ENCODE measurements at regions not wholly inside any gene's neighbourhood (a gene's known extent, or its start where the extent isn't known, plus 50 kb on each side); places are given as distances from the start of the nearest gene placed in this dataset.

DNA sequence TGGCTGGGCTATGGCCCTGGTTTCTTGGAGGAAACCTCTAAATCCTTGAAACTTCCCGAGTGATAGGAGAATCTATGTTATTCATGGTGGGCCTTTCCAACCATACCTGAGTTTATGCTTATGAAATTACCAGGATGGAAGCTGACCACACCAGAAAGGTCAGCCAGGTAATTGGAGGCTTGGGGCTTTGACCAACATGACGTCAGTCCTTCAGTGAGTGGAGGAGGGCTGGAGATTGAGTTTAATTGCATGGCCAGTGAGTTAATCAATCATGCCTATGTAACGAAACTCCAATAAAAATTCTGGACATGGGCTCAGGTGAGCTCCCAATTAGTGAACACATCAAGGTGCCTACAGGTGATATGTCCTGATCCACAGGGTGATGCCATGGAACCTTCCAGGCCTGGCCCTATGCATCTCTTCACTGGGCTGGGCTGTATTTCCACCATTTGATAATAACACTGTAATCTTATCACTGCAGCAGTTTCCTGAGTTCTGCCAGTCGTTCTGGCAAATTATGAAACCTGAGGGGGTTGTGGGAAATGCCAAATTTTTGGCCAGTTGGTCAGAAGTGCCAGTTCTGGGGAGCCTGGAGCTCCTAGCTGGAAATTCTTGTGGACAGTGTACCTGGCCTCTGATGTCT lies 106.5 kb downstream of the CDH26 start:
- DNase-seq (ENCODE audit: low read depth in 2 of 2): no peak

DNA sequence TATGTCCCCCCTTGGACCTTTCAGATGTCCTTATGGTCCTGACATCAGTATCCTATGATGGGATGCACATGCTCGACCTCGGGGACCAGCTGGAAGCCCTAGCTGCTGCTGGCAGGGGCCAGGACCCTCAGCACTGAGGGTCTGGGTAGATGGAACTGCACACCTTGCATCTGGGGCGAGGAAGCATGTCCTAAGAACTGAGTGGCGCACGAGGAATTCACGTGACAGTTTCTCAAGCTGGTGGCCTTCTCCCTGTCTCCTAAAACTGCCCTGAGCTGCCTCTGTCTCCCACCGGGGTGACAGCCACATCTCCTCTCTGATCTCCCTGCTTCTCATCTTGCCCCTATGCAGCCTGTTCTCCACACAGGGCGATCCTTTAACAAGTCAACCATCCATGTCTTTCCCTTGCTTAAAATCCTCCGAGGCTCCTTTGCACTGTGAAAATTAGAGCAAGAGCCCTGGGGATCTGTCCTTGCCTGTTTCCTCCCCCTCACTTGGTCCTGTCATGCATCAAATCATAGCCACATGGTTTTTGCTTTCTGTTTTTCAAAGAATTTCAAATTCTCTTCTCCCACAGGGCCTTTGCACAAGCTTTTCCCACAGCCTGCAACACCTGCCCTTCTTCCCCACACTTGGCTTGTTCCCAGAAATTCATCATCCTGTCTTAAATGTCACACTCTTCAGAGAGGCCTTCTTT lies 107.7 kb downstream of the CDH26 start:
- DNase-seq (ENCODE audit: low read depth in 2 of 2): no peak

DNA sequence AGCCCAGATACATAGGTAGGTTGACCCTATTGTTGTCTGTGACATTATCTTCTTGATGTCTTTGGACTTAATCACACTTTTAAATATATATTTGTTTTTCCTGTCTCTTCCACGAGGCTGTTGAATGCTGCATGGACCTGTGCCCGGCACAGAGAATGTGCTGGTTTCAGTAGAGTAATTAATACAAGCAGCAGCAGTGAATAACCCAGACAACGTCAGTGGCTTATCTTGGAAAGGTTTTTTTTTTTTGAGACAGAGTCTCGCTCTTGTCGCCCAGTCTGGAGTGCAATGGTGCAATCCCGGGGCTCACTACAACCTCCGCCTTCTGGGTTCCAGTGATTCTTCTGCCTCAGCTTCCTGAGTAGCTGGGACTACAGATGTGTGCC lies 108.2 kb downstream of the CDH26 start:
- DNase-seq (ENCODE audit: low read depth in 2 of 2): no peak

DNA sequence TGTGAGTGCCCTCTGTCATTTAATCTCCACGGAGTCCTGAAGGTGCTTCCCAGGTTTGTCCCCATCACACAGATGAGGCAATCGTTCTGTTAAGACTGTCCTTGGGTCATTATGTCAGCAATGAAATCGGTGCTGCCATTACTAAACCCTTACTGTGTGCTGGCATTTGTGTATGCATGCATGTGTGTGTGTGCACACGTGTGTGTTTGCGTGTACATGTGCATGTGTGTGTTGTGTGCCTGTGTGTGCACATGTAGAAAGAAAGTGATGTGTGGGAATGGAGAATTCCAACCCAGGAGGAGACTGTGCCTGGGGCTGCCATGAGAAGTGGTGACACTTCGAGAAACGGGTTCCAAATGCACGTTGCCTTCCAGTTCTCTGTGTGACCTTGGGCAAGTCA lies 110.3 kb downstream of the CDH26 start:
- no peak for DNase-seq (ENCODE audit: low read depth in 2 of 2)

DNA sequence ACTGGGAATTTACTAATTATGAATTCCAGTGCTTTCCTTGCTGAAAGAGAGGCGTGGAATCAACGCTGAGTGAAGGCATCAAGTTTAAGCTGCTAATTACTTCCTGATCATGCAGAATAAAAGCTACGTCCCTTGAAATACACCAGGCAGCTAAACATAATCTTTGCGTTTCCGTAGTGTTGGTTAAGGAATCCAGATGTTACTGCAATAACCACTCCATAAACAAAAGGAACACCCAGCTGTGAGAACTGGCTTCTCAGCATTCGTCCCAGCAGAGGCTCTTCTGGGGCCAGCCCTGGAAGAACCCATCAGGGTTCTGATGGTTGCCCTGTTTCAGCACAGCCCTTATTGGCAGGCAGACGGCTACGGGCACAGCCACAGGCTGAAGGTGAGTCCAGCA lies 111.4 kb downstream of the CDH26 start:
- DNase-seq (ENCODE audit: low read depth in 2 of 2): no peak

DNA sequence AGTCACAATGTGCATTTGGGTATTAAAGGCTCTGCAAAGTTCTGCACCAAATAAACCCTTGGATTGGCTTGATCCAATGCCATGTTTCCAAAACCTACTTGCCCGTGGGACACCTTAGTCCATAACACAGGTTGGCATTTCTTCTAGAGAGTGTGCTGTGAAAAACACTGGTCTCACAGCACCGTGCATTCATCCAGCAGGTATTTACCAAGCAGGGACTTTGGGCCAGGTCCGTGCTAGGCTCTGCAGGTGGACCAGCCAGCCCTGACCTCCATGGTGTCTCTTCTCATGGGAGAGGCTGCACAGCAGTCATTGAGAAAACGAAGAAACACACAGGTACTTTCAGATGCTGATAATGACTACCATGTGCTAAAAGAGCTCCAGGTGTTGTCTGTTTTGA lies 112.6 kb downstream of the CDH26 start:
- DNase-seq (ENCODE audit: low read depth in 2 of 2): no peak

DNA sequence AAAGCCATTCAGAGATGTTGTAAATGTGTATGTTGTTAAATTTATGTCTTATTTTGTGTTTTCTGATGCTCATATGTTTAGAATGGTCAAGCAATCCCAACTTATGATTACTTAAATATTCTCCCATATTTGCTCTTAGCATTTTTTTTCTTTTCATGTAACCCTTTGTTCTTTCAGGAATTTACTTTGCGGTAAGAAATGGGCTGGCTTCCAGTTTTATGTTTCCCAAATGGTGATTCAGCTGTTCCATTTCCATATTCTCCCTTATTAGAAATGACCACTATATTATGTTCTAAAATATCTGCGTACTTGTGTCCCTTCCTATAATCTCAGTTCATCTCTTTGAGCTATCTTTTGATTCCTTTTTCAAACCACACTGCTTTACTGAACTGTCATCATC lies 113.7 kb downstream of the CDH26 start:
- DNase-seq (ENCODE audit: low read depth in 2 of 2): no peak

DNA sequence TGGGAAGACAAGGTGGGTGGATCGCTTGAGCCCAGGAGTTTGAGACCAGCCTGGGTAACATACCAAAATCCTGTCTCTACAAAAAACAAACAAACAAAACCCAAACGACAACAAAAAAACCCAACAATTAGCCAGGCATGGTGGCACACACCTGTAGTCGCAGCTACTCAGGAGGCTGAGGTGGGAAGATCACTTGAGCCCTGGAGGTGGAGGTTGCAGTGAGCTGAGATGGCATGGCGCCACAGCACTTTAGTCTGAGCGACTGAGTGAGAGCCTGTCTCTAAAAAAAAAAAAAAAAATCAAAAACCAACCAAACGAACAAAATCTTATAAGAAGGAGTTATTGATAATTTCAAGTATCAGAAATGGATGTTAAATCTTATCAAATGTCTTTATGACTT lies 114.9 kb downstream of the CDH26 start:
- DNase-seq (ENCODE audit: low read depth in 2 of 2): no peak

DNA sequence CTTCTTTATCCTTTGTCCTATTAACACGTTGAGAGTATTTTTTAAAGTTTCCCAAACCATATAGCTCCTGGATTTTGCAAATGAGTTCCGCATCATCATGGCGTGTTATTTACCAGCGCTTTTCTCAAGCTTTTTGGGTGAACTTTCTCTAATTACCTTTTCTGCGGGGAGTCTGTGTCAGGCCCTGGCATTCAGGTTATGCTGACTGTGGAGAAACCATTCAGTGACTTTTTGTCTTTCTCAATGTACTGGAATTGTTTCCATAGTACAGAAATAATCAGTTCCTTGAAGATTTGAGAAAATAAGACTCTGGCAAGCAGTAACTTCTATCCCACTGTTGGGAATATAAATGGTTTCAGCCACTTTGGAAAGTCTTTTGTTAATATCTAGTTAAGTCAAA lies 115.3 kb downstream of the CDH26 start:
- DNase-seq (ENCODE audit: low read depth in 2 of 2): no peak

DNA sequence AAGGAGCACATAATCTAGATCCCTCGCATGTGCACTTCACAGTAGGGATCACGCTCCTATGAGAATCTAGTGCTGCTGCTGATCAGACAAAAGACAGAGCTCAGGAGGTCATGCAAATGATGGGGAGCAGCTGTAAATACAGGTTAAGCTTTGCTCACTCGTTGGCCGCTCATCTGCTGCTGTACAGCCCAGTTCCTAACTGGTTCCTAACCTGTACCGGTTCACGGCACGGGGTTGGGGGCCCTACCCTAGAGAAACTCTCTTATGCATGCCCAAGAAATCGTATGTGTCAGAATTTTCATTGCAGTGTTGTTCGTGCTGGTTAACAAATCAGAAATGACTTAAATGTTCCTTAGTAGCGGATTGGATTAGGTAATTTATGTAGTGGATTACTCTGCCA lies 116.1 kb downstream of the CDH26 start:
- DNase-seq (ENCODE audit: low read depth in 2 of 2): no peak

DNA sequence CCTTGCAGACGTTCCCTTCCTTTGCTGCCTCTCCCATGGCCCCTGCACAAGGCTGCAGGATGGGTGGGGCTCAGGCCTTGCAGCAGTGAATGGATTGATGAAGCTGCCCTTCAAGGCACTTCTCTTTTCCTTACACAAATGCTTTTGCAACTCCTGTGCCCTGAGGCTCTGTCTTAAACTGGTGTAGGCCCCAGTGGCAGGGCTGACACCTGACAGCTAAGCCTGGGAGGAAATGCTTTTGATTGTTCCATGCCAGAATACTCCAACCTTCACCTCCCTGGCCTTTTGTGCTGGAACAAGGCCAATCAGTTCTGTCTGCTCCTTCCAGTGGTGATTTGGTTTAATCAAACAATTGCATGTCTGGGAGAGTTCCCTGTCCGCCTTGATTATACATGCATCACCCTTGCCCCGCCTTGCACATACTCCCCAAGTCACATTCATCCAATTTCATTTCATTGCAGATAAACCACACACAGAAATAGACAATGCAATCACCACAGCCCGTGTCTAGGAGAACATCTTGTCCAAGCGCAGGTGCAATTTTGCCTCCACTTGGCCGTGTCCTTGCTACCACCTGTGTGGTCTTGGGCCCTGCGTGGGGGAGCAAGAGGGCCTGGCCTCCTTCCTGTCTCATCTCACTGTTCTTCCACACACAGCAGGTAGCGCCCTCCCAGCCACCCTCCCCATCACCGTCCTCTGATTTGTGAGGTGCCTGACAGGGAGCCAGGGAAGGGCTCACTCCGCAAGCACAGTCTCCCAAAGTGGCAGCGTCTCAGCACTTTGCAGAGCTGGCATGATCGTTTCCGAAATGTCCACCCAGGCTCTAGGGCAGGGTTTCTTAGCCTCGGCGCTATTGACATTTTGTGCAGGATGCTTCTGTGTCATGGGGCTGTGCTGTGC lies 120.4 kb downstream of the CDH26 start:
- DNase-seq (ENCODE audit: low read depth in 2 of 2): no peak

DNA sequence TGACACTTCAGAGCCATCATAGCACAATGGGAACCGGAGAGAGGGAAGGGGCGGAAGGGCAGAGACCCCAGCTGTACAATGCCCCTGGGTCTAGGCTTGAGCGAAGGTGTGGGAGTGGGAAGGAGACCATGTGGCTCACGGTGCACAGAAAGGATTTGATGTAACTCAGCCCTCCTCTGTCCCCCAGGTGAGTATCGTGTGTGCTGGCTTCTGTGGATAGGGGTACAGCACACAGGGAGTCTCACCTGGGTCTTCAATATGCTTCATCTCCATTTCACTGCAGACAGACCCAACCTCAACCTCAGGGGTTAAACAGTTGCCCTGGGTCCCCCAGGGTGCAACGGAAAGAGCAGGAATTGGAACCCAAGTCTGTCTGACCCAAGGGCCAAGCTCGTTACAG lies 122.2 kb downstream of the CDH26 start:
- DNase-seq (ENCODE audit: low read depth in 2 of 2): no peak

DNA sequence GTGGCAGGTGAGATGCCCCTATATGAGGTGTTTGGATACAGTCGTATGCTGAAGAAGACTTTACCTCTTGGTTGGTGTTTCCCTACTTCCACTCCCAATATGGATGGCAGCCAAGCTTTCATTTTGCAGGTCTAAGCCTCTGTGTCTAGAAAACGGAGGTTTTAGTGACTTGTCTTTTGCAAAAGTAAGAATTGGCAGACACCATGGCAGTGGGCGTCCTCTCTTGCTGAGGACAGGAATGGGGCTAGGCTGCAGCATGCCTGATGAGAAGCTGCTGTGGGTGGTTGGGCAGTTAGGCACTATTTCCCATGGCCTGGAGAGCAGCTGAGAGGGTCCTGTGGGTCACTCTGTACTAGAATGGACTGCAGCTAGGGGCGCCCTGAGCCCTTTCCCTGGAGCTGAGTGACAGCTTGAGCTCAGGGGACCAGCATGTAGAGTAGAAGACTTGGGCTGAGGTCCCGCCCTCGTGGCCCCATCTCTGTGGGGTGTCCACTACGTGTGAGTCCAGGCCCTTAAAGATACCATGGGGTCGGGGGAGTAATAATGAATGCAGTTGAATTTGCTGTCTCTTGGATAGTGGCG lies 127.4 kb downstream of the CDH26 start:
- no peak for DNase-seq (ENCODE audit: low read depth in 2 of 2)

DNA sequence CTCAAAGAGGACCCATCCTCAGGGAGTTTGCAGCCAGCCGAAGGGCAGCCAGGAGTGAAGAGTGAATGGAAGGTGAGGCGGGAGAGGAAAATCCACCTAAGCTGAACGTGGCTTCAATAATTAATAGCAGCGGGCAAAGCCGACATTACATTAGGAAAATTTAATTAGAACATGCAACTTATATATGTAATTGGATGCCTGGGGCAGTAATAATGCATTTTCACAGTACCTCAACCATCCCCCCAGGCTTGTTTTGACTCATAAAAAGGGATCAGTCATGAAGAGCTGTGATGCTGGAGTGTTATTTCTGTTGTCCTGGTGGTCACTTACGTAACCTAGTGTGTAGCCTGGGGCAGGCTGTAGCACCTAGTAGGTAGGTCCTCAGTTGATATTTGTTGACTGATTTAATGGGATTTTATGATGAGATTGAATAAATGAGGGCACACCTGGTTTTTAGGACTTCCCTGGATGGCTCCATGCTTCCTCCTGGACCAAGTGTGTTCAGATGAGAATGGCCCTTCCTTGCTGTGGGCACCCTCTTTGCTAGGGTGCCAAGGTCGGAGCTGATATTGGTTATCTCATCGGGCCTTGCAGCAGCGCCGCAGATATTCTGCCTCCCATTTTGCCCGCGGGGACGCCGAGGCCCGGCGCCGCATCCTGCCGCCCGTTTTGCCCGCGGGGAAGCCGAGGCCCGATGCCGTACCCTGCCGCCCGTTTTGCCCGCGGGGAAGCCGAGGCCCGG lies 128.8 kb downstream of the CDH26 start:
- no peak for DNase-seq (ENCODE audit: low read depth in 2 of 2)

DNA sequence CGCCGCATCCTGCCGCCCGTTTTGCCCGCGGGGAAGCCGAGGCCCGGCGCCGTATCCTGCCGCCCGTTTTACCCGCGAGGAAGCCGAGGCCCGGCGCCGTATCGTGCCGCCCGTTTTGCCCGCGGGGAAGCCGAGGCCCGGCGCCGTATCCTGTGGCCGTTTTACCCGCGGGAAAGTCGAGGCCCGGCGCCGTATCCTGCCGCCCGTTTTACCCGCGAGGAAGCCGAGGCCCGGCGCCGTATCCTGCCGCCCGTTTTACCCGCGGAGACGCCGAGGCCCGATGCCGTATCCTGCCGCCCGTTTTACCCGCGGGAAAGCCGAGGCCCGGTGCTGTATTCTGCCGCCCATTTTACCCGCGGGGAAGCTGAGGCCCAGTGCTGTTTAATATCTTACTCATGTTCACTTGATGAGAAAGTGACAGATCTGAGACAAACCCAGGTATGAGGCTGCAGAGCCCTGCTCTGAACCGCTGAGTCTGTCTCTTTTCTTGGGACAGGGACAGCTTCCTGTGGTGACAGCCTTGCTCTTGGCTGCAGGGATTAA lies 129.4 kb downstream of the CDH26 start:
- no peak for DNase-seq (ENCODE audit: low read depth in 2 of 2)

DNA sequence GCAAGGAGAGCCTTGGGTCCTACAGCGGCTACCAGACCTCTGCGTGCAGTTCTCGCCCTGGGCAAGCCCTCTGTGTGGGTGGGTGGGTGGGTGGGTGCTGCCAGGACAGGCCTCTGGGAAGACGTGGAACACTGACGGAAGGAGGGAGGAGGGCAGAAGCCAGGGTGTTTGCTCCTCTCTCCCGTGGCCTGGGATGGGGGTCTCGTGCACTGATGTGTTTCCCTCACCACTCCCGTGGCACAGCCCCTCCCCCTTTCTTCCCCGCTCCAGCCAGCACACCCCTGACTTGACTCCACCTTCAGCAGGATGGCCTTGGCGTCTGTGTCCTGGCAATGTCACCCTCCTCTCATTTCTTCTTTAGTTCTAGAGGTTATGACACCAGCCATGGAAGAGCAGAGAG lies 130.0 kb downstream of the CDH26 start:
- DNase-seq (ENCODE audit: low read depth in 2 of 2): no peak

DNA sequence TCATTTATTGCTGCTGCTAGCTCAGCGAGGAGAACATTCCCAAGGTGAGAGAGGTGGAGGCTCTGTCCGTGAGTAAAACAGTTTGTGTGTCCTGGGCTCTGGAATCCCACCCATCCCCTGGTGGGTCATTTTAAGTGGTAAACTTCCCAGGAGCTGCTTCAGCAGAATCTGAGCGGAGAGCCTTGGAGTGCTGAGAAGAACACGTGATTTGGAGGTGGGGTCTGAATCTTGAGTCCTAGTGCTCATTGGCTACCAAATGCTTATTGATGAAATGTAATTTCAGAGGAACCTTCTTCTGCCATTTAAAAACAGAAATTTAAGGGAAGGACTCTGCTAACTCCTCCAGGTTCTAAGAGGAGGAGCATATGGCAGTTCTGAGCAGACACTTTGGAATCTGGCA lies 132.4 kb downstream of the CDH26 start:
- no peak for DNase-seq (ENCODE audit: low read depth in 2 of 2)

DNA sequence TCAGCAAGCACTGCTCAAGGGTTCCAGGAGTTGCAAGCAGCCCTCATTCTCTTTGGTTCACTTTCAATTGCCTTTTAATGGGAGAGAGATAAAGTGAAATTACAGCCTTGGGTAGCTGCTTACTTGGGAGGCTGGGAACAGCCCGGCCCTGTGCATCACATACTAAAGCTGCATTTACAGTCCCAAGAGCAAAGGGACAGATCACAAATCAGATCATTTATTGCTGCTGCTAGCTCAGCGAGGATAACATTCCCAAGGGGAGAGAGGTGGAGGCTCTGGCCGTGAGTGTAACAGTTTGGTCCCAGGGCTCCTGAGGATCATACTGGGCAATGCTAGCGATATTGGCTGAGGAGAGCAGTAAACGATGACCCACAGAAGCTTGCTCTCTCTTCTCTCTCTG lies 133.1 kb downstream of the CDH26 start:
- no peak for DNase-seq (ENCODE audit: low read depth in 2 of 2)

DNA sequence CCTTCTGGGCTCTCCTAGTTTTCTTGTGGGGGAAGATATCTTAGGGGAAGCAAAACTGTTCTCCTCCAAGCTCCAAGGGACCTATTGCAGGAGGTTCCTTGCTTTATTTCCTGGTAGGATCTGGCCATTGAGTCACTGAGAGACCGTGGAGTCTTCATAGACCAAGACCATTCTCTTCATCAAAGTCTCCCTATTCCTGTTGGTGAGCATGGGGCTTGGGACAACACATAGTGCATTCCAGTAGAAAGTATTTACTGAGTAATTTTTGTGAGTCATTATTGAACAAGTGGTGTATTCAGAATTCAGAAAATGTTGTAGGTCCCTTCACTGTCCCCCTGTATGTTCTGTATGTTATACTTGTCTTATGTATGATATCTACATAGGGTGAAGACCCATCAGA lies 133.6 kb downstream of the CDH26 start:
- no peak for DNase-seq (ENCODE audit: low read depth in 2 of 2)

DNA sequence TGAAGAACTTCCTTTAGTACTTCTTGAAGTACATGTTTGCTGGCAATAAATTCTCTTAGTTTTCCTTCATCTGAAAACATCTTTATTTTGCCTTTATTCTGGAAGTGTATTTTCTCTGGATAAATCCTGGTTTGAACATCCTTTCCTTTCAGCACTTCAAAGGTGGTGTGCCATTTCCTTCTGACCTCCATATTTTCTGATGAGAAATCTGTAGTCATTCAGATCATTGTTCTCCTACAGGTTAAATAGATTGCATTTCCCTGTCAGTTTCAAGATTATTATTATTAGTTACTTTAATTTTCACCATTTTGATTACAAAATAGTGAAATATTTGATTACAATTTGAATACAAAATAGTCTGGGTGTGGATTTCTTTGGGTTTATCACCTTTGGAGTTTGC lies 134.5 kb downstream of the CDH26 start:
- no peak for DNase-seq (ENCODE audit: low read depth in 2 of 2)

DNA sequence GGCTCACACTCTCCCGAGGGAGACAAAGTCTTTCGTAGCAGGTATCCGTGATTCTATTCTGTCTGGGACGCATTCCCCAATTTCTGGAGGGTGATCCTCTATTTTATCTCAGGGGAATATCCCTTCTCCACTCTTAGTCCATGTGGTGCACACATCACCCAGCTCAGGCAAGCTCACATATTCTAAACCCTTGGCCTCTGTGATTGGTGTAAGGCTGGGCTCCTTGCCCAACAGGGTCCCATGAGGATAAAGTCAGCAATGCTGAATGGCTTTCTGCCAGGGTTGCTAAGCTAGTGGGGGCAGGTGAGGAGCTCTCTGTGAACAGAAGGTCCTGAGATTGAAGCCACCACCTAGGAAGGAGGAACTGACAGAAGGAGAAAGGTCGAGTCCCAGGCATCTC lies 137.2 kb downstream of the CDH26 start:
- DNase-seq (ENCODE audit: low read depth in 2 of 2): no peak

DNA sequence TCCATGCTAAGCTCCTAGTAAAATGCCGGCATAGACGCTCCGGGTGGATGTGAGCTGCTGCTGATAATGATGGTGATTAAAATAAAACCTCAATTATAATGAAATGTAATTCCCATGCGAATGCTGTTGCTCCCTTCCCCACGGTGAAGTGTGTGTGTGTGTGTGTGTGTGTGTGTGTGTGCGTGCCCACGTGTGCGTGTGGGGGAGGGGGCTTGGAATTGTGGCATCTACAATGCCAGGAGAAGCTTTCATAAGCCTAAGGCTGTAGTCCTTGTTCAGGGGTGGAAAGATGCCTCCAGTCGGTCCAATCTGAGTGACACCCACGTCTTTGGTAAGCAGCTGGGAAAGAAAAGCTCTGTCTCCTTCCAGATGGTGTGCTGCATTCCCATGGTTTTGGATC lies 137.9 kb downstream of the CDH26 start:
- no peak for DNase-seq (ENCODE audit: low read depth in 2 of 2)

All from stimulated activated CD8-positive, alpha-beta memory T cell treated with anti-CD3 and anti-CD28 coated beads, Interleukin-7, amount 100 ng/mL, for 1 hour (primary cell).